ENCODE measurements at regions not wholly inside any gene's neighbourhood (a gene's known extent, or its start where the extent isn't known, plus 50 kb on each side); places are given as distances from the start of the nearest gene placed in this dataset.
"Not testable (repeated sequence)": the region's sequence is repeated elsewhere in the genome, so short reads cannot be mapped to it uniquely, and the experiment has no call there.

DNA sequence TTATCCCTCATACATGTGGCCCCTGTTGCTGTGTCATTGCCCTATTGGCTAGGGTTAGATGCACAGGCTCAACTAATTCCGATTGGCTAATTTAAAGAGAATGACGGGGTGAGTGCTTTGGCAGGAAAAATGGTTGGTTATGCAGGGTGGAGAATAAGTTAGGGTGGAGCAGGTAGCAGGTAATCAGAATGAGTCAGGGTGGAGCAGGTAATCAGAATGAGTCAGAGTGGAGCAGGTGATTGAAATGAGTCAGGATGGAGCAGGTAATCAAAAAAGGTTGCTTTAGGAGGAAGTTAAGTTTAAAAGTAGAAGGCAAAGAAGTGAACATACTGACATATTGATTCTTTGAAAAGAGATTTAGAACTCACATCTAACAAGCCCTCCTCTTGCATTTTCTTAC lies 513.5 kb downstream of the EDEM1 start:
- DNase-seq, result not testable (repeated sequence)

DNA sequence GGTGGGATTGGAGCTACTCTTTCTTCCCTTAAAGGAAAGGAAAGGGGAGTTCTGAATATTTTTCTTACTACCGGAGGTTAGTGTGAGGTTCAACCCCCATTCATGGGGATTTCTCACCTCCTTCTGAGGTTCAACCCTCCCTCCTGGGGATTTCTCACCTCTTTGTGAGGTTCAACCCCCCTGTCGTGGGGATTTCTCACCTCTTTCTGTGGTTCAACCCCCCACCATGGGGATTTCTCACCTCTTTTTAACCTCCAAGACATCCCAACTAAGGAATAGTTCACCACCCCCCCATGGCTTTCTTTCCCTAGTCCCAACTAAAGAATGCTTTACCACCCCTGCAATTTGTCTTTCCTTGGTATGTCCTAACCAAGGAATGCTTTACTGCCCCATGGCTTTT lies 520.3 kb downstream of the EDEM1 start:
- no peak for DNase-seq

DNA sequence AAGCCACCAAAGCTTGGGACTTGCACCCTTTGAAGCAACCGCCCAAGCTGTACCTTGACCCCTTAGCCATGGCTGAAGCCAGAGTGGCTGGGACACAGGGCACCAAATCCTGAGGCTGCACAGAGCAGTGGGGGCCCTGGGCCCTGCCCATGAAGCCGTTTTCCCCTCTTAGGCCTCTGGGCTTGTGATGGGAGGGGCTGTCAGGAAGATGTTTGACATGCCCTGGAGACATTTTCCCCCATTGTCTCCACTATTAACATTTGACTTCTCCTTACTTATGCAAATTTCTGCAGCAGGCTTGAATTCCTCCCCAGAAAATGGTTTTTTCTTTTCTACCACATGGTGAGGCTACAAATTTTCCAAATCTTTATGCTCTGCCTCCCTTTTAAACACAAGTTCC lies 522.2 kb downstream of the EDEM1 start:
- no peak for DNase-seq

DNA sequence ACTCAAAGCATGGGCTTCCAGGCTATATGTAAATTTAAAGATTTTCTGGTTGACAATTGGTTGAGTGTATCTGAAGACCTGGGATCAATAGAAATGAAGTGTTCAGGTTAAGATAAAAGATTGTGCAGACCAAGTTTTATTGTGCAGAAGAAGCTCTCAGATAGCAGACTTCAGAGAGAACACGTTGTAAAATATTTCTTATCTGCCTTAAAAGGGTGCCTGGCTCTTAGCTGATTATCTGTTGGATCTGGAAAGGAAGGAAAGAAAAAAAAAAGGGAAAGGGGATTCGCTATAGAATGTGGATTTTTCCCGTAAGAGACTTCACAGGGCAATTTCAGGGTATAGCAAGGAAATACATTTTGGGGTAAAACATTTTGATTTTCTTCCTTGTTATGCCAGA lies 523.2 kb downstream of the EDEM1 start:
- no peak for DNase-seq

DNA sequence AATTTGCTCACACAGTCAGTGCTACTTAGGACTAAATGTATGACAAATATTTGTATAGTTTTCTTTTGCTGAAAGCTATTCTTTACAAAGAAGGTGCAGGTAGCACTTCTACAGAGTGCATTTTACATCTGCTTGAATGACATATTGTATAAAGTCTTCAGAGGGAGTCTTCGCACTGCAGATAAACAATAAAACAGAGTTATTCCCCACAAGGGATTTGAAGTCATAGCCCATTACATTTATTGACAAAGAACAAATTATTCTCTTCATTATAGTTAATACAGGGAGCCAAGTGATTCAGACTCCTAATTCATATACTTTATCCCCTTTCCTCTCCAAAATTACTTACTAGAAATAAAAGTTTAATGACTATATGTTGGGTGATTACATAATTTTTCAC lies 529.7 kb downstream of the EDEM1 start:
- no peak for DNase-seq

DNA sequence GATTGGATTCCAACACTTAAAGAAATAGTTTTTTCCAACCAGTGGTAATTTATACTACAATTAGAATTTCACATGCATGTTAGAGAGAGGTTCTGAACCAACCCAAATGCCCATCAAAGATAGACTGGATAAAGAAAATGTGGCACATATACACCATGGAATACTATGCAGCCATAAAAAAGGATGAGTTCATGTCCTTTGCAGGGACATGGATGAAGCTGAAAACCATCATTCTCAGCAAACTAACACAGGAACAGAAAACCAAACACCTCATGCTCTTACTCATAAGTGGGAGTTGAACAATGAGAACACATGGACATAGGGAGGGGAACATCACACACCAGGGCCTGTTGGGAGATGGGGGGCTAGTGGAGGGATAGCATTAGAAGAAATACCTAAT lies 532.2 kb downstream of the EDEM1 start:
- not testable (repeated sequence) for DNase-seq

DNA sequence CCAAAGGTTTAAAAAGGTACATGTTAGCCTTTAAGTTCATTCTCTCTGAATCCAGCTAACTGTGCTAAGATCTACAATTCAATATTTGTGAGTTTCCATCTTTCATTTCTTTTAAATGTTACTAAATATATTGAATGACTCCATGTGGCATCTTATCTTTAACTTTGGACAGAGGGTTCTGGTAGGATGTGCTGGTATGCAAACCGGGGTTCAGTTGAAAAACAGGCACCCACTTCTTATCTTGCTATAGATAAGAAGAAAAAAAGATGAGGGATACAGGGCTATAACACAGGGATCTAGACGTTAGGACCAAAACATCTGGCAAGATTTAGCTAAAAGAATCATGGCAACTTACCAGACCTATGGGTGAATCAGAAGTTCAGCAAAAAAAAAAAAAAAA lies 538.3 kb downstream of the EDEM1 start:
- no peak for DNase-seq

DNA sequence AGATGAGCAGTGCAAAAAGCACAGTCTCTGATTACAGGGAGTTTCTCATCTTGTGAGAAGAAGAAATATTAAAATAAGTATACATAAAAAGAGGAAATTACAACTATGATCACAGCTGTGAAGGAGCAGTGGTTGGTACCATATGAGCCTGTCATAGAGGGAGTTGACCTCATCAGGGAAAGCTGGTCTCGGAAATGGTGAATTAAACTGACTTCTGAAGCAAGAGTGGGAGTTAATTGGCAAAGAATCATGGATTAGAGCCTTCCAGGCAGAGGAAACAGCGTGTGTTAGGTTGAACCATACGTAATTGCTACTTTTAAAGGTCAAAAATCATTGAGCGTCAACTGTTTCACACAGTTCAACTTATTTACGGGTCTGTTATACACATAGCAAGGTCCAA lies 539.1 kb downstream of the EDEM1 start:
- DNase-seq, result no peak

DNA sequence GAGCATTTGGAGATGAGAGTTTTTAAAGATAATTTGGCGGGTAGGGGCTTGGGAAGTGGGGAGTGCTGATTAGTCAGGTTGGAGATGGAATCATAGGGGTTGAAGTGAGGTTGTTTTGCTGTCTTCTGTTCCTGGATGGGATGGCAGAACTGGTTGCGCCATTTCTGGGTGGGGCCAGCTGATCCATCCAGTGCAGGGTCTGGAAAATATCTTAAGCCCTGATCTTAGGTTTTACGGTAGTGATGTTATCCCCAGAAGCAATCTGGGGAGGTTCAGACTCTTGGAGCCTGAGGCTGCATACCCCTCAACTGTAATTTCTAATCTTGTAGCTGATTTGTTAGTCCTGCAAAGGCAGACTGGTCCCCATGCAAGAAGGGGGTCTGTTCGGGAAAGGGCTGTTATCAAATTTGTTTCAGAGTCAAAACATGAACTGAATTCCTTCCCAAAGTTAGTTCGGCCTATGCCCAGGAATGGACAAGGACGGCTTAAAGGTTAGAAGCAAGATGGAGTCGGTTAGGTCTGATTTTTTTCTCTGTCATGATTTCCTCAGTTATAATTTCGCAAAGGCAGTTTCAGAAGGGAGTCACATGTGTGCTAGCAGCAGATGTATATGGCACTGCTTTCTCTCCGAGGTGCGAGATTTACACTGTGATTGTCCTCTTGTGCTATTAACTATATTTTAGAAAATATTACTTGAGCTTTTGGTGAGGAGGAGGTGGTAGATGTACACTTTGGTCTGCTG lies 540.4 kb downstream of the EDEM1 start:
- DNase-seq, result no peak

DNA sequence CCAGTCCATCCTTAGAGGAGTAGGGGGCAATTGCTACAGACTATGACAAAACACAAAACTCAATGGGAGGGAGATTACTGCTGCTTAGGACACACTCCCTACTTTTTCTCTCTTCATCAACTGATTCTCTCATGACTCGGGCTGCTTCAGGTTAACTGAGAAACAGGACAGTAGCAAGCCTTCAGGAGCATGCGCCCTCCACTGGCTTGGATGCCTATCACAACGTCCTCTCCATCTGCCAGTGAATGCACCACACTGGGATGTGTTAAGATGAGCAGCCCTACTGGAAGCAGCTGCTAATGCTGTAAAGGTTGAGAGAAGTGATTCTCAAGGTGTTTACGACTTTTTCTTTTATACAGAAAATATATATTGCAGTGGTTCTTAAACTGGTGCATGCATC lies 542.3 kb downstream of the EDEM1 start:
- no peak for DNase-seq

DNA sequence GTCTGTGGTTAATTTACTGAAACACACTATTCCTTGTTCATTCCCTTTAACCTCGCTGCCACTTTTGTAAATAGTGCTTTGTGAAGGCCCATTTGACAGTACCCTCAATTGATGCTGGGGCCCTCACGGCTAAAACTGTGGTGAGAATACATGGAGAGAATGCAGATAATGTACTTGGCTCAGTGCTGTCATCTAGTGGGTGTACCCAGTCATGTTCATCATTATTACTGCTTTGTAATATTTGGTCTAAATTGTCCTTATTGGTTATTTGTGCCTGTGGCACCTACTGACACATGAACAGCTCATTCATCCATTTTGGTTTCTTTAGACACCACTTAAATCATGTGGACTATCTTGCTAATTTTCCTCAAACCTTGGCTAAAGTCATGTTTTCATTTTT lies 543.6 kb downstream of the EDEM1 start:
- DNase-seq, result no peak

DNA sequence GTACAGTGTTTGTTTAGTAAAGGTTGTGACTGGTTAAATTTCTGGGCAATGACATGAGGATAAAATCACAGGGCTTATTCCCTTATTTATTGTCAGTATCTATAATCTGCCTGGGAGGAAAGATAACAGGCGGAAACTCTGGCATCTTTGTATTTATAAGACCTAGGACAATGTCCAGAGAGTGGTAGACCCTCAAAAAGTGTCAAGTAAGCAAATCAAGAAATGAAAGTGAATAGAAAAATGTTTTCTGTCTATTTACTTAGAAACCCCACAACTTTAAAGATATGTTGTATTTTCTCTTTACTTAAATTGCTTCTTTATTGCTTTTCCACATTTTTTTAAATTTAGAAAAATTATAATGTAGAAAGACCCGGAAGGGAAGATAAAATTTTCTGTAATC lies 544.6 kb downstream of the EDEM1 start:
- no peak for DNase-seq

DNA sequence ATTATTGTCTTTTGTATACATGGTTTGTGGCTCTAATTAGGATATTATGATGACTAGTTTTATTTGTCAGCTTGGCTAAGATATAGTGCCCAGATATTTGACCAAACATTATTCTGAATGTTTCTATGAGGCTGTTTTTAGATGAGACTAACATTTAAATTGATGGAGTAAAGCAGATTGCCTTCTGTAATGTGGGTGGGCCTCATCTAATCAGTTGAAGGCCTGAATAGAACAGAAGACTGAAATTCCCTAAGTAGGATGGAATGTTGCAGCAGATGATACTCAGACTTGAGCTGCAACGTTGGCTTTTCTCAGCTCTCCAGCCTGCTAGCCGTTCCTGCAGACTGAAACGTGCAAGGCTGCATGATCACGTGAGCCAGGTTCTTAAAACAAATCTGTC lies 546.5 kb downstream of the EDEM1 start:
- no peak for DNase-seq

DNA sequence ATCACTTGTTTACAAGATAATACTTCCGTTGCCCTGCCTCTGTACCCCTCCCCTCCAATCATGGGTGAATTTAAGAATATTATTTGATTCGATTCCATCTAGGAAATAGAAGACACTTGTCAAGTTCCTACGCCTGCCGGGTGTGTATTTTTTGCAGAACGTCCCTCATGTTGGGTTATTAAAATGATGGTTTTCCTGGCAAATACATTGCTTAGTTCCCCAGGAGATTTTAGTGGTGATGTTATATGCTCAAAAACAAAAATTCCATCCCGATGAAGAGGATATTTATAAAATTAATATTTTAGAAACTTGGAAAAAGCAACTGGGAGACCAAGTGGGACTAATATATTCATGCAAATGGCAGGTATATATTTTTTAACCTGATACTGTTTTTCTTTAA lies 548.4 kb downstream of the EDEM1 start:
- no peak for DNase-seq

DNA sequence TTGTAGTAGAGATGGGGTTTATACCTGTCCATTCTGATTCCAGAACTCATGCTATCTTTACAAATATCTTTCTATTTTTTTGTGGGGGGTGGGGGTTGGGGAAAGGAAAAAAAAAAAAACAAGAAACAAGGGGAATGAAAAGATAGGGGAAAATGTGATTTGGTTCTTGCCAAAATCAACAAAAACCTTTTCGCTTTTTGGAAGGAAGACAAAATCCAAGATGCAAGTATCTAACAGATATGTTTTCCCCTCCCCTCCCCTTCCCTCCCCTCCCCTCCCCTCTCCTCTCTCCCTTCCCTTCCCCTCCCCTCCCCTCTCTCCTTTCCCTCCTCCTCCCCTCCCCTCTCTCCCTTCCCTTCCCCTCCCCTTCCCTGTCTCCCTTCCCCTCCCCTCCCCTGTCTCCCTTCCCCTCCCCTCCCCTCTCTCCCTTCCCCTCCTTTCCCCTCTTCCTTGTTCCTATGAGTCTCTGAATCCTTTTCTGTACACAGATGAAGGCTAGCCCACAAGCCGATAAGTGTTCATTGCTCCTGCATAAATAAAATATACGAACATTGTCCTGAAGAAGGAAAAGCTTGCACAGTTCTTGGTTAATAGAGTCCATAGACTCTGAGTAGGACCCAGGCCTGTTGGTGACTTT lies 551.9 kb downstream of the EDEM1 start:
- DNase-seq, result no peak

DNA sequence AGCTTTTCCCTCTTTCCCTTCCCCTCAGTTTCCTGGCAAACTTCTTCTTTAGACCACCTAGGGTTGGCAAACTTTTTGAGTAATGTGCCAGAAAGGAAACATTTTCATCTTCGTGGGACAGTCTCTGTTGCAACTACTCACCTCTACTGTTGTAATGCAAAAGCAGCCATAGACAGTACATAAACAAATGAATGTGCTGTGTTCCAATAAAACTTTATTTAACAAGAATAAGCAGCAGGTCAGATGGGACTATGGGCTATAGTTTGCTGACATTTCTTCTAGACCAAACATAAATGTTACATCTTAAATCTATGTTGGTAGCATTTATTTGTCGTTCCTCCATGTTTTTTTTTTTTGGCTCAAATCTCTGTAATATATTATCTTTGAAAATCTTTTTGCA lies 552.4 kb downstream of the EDEM1 start:
- no peak for DNase-seq

DNA sequence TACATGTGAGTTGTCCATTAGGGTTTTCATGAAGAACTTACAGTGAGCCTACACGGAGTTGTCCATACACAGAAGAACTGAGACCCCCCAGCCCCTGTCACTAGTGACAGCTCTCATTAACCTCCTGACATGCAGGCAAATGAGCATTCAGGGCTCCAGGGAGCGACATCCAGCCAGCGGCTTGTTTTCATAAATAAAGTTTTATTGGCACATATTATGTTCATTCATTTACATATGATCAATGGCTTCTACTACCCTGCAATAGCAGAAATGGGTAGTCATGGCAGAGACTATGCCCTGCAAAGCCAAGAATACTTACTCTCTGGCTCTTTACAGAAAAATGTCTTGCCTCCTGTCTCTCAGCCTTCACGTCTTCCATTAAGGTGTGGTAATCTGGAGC lies 553.5 kb downstream of the EDEM1 start:
- DNase-seq, result no peak

DNA sequence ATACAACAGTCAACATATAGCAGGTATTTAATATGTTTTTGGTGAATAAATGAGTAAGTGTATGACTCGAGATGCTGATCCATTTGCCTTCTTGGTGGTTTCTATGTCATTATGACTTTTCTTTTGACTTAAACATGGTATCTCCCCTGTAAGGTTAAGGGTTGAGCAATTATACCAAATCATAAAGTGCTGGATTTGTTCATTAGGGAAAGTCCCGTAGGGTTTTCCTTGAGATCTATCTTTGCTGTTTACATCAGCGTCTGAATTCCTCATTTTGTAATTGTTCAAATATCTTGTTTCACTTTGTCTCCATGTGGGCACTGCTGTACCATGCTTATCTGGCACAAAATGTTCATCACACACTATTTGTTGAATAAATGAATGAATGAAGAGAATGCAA lies 562.6 kb downstream of the EDEM1 start:
- DNase-seq, result no peak

DNA sequence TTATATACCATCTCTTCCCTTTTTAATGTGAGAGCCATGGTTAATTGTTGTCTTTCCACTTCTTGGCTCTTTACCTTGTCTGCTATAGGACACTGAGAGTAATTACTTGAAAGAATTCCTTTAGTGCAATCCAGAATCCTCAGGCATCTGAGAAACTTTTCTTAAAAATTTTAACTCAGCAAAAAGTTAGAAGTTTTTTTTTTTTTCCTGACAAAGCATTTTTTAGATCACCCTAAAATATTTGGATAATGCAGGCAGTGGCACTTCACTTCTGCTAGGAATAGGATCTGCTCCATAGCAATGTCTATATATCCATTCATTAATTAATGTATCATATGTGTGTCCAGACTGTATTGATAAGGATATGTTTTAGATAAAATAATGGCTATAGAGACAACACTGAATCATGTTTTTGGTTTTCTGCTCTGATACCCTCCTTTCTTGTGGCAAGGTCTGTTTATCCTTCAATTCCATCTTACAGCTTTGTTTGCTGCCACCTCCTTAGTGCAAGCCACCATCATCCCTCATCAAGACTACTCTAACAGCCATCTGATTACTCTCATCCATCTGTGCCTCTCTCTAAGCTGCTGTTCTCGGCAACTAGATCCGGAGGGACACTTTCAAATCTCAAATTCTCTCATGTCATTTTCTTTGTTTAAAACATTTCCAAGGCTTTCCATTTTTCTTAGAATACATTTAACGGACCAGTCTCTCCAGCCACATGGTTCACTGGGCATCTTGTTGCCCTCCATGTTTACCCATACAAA lies 563.5 kb downstream of the EDEM1 start:
- no peak for DNase-seq

DNA sequence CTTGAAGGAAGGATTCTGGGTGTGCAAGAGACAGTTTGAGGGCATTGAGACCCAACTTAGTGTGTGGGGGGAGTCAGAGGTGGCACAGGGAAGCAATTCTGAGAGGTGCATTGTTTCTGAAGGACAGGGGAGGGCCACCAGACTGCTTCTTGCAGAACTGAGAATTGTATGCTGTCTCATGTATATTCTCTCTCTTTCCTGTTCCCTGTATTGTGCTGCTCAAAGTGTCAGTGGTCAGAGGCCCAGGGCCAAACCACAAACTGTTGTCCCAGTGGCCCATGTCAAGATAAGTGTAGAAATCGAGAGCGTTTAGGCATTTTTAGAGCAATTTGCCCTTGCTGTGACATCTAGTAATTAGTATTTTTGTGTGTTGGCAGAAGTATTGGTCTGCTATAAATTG lies 567.1 kb downstream of the EDEM1 start:
- no peak for DNase-seq

DNA sequence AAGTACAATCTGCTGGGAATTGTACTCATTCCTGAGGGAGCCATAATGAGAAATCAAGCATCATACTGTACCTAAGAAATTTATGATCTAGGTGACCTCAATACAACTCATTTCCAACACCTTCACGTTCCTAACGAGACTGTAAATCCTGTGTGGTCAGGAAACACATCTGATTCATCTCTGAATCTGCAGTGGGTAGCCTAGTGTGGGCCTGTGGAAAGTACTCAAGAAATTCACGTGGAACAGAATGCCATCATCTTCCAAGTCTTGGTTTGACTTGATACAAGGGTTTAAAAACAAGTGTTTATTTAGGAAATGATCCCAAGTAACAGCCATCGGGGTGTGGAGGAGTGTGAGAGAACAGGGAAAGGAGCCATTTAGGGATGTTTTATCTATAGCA lies 568.9 kb downstream of the EDEM1 start:
- DNase-seq, result no peak

DNA sequence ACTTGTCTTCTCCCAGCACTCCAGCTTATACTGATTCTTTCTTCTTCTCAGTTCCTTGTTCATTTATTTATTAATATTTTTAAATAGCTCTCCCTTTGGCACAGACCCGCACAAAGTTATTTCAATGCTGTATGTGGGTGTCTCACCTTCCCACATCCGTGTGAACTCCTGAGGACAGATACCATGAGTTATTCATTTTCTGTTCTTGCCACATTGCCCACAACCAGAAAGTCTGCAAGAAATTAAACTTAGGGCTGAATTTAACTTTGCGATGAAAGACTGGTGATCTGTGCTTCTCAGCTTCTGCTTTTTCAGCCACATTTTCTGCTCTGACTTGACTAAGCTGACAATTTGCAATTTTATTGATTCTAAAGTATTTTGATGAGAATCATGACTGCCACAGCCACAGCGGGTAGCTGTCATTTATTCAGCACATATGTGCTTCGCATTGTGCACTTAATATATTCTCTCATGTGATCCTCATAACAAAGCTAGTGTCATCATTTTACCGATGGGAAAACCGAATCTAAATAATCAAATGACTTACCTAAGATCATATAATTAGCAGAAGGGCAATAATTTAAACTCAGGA lies 569.8 kb downstream of the EDEM1 start:
- DNase-seq, result no peak

DNA sequence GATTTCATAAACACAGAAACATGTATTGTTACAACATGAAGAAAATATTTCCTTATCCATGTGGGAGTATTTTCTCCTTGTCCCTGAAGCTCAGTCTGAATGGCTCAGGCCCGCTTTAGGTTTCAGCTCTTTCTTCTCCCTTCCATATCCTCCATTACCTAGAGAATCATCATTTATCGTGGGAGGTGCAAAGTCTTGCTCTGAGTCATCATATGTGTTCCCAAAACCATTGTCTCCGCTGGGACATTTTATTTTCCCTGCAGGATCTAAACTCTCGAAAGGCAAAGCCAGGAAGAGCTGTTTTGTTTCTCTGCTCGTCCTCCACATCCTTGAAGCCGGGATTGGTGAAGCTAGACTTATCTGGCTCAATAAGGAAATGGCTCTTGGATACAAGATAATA lies 571.2 kb downstream of the EDEM1 start:
- DNase-seq, result no peak

DNA sequence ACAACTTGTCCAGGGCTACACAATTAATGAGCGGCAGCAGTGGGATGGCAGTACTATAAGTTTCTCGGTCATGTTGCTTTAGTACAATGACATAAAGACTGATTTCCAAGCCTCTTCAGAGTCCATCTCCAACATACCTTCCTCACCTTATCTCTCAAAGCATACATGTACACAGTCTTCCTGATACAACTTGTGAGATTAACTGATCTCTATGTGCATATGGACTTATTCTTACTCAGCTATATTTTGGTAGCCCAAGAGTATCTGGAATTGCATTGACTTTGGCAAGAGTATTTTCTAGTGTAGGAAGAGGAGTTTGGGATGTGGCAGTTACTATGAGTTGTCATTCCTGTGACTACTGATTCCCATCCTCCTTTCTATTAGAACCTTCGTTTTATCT lies 575.0 kb downstream of the EDEM1 start:
- DNase-seq, result no peak

Measured in NCI-H2171 treated with DMSO at 0.1 percent for 48 hours (cell line).